HG03520 (cell line): ENCODE measurements at regions not wholly inside any gene's neighbourhood (a gene's known extent, or its start where the extent isn't known, plus 50 kb on each side); places are given as distances from the start of the nearest gene placed in this dataset.
"Not testable (repeated sequence)": the region's sequence is repeated elsewhere in the genome, so short reads cannot be mapped to it uniquely, and the experiment has no call there.

Experiments used
- ATAC-seq: cut with Tn5 transposase; IDR thresholded peaks from one replicate; pipeline ENCODE4 v1.9.1; 2021; ENCODE audit warnings: mild to moderate bottlenecking, moderate library complexity; ENCODE audit not compliant: unreplicated experiment

DNA sequence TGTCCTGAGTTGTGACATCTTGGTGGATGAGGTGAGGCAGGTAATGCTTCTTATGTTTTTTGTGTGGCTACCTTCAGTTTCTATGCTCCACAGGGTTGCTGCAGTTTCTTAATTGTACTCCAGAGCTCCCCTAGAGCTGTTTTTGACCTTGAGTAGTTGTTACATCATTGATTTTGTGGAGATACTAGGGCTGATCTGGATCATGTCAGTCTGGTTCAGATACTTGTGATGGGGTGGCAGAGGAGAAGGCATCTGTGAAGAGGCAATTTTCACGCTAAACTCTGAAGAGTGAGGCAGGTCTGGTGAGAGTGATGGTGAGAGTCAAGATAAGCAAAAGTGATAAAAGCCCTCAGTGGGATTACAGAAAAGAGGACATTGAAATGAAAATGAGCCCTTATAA, 1180.2 kb downstream of the RAPGEF2 start:
- no peak for ATAC-seq

- ATAC-seq: no peak
Observed at GRCh38 chr4:160284516-160284915, 1181.6 kb downstream of the RAPGEF2 start.

DNA sequence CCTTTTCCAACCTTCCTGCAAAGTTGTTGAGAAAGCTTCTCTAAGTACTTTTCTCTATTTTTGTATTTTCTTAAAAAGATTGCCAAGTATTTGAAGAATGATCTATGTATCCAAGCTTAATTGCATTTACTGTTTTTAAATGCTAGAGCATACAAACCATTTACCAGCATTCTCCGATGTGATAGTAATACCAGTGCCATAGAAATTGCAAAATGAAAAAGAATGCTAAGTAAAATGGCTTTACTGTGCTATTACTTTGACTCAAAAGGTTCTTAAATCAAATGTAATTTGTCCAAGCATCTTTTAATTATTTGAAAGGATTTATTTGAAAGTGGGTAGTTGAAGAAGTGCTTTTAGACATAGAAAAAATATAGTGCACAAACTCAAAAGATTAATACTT, 1183.2 kb downstream of the RAPGEF2 start:
- no peak for ATAC-seq

DNA sequence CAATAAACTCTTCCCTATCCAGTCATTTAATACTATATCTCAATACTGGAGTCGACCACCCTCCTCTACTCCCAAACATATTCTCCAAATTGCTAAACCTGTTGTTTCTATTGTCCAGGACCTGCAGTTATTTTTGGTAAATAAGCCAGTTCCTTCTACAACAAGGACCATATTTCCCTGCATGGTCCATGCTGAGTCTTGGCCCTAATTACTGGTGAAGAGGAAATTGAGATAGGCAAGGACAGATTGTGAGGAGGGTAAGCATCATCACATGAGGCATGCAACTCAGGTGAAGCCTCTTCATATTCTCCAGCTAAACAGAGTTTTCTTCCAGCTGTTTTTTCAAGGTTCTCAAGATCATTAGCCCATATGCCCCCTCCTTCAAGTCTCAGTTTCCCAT, 1193.6 kb downstream of the RAPGEF2 start:
- ATAC-seq: no peak

DNA sequence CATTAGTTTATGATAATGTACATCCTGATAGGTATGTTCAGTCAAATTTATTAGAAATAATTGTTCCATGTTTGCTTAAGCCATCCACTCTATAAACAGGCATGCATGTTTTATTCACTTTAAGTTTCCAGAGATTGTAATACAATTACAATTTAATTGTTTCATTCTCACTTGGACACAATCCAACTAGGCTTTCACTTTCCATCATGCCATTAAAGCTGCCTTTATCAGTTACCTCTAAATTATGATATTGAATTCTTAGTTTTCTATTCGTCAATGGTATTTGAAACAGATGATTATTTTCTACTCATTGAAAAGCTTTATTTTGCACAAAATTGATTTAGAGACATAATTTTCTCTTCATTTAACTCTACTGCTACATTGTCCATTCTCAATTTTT, 1196.3 kb downstream of the RAPGEF2 start:
- ATAC-seq: no peak

DNA sequence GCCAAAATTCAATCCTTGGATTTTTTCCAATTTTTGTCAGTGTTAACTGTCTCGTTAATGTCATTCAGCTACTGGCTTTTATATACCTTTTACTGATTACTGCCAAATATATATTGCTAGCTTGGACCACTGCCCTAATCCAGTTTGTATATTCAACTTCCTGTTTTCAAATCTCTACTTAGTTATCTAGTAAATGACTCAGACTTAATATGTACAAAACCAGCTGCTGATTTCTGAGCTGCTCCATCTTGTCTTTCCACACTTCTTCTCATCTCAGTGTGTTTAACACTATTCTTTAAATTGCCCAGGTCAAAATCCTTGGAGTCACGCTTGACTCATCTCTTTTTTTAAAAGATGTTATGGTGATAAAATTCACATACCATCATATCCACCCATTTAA, 1196.7 kb downstream of the RAPGEF2 start:
- ATAC-seq: no peak

DNA sequence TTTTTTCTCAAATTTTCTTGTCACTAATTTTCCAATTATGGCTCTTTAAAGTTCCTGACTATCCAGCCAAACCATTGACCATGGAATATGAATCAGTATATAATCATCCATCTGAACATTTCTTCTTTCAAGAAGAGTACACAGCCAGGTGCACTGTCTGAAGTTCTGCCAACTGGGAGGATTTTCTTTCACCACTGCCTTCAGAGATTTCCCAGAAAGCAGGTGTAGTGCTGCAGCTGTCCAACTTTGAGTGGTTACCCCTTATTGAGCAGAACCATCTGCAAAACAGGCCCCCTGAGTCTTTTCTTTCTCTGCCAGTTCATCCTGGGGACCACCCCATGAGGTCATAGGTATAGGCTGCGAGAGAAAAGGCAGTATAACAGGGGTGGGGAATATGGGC, 1213.2 kb downstream of the RAPGEF2 start:
- no peak for ATAC-seq

DNA sequence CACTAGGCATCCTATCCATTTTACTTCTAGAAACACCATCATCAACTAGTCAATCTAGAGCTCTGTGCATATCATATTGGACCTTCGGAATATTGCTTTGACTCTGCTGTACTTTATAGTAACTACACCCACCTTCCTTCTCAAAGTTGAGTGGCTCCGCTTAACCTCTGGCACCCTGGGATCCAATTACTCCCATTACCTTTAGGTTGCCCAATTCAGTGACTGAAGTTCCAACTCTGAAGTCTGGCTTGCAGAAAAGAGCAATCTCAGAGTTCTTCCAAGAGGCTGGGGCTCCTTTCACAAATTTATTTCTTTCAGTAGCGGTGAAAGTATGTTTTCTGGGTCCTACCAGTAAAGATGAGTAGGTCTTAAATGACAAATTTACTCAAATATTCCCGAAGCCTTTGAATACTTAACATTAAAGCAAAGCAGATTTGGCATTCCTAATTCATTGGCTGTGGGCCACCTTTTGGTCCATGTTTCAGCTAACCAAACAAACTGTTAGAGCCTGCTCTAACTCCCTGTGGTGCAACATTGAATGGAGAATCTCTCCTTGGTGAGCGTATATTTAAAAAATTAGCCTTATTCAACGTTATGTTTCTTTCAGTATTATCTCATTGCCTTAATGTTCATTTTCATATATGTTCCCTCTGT, 1215.8 kb downstream of the RAPGEF2 start:
- no peak for ATAC-seq

DNA sequence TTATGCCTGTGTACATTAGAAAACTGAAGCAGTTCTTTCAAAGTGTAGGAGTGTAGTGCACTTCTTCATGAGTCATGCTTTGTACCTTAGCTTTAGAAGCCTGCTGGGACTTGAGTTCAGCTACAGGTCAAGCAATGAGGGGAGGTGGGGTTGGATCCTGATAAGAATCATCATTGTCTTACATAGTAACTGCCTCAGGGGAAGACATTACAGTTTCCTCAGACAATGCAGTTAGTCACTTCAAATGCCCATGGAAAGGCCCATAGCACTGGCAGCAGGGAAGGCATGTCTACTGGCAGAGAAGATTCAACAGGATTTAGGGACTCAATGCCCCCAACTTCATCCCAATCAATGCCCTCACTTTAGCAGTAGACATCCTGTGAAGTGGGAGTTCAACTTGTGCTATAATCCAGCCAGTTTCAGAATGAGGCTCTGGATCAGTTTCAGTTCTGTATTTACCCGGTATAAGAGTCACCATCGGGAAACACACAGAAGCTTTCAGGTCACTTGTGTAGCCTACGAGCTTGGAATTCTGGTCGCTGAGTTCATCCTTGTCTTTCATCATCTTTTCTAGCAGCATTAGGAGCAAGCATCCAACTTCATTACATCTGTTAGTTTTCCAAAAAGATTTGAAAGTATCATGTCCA, 1216.5 kb downstream of the RAPGEF2 start:
- ATAC-seq: no peak

- ATAC-seq: no peak
Observed at GRCh38 chr4:160319868-160320260, 1217.0 kb downstream of the RAPGEF2 start.

- no peak for ATAC-seq
Observed at GRCh38 chr4:160326110-160326509, 1223.2 kb downstream of the RAPGEF2 start.

DNA sequence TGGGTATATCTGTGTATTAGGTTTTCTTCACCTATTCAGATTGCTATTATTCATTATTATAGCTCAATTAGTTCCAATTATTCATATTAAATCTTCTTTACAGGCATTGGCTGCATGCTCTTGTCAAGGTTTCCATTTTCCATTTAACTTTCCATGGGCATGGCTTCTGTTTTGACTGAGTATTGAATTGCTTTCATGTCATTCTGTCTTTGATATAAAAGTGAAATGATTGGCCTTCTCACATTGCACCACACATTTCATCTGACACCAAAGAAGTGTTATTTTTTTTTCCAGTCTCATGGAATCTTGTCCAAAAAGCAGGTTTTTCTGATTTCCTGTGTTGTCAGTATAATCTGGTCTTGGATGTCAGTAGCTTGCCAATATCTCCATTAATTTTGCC, 1244.3 kb downstream of the RAPGEF2 start:
- ATAC-seq: no peak

- no peak for ATAC-seq
Observed at GRCh38 chr4:160350944-160351343, 1248.1 kb downstream of the RAPGEF2 start.

DNA sequence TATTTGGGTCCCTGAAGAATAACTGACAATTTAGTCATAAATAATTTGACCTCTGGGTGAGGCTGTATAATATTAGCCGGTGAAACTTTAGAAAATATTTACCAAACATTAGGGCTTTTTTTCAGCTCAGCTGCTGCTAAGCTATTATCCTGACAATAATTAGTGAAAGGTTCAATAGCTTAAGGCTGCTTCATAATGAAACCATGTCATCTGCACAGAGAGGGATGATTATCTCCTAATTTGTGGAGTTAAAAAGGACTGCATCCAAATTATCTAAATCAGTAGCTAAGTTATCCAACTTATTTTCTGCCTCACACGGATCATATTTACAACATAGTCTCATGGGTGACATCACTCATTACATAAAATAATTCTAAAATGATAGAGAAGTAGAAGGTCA, 1249.8 kb downstream of the RAPGEF2 start:
- ATAC-seq: no peak

GRCh38 chr4:160353548-160353947, 1250.7 kb downstream of the RAPGEF2 start:
- ATAC-seq: no peak

DNA sequence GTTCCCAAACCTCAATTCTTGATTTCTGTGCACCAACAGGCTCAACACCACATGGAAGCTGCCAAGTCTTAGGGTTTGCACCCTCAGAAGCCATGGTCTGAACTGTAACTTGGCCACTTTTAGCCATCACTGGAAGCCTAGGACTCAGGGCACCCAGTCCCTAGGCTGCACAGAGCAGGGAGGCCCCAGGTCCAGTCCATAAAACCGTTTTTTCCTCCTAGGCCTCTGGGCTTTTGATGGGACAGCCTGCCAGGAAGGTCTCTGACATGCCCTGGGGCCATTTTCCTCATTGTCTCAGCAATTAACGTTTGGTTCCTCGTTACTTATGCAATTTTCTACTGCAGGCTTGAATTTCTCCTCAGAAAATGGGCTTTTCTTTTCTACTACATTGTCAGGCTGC, 1259.6 kb downstream of the RAPGEF2 start:
- ATAC-seq: no peak

DNA sequence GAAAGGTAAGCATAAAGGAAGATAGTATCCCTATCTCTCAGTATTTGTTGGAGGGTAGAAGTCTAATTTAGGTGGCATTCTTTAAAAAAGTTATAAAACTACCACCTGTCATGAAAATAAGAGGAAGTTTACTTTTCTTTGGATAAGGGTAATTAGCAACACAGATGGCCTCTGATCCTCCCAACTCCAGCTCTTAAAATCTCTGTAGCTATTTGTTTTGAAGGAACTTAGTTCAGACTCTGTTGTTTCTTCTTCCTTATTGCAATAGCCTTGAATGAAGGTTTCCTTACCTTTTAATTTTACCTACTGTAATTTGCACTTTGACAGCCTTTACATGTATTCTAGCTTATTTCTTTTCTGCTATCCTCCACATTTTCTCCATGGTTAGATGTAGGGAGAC, 1261.3 kb downstream of the RAPGEF2 start:
- ATAC-seq: no peak

- not testable (repeated sequence) for ATAC-seq
Observed at GRCh38 chr4:160364665-160365064, 1261.8 kb downstream of the RAPGEF2 start.

DNA sequence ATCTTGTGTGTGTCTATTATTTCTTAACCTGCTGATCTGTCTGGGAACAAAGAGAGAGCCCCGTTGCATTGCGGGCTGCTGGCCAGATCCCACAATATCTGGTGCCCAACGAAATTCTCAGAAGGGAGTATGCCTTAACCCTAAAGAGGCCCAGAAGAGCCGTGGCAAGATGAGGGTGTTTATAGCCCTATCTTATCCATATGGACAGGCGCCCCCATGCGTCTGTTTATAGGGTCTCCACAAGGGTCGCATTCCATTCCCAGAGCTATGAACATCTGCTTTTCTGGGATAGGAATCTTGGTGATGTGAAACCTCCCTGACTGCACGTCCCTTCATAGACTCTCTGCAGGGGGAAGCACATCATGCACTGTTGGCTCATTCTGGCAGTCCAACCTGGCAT, 1262.5 kb downstream of the RAPGEF2 start:
- not testable (repeated sequence) for ATAC-seq

- ATAC-seq: no peak
Observed at GRCh38 chr4:160370046-160370445, 1267.2 kb downstream of the RAPGEF2 start.

- no peak for ATAC-seq
Observed at GRCh38 chr4:160371446-160371845, 1268.6 kb downstream of the RAPGEF2 start.

GRCh38 chr4:160372390-160372789, 1269.5 kb downstream of the RAPGEF2 start:
- no peak for ATAC-seq

DNA sequence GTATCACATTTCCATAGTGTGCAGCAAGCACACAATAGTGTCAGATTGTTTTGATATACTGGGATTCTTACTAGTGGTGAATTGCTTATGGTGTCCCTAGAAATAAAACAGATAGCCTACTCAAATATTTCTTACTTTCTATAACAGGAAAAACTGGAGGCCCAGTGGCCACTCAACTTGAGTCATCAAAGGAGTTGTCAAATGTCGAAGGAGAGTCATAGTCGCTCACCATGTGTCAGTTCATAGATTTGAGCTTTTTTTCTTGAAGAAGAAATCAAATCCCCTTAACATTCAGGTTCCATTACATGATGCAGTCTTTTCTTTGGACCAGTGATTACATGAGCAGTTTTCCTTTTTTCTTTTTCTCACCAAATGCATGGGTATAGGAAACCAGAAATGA, 1271.0 kb downstream of the RAPGEF2 start:
- ATAC-seq: no peak
